HG03565 (cell line): ENCODE measurements at regions not wholly inside any gene's neighbourhood (a gene's known extent, or its start where the extent isn't known, plus 50 kb on each side); places are given as distances from the start of the nearest gene placed in this dataset.

Experiments
- ATAC-seq: cut with Tn5 transposase; IDR thresholded peaks from one replicate; pipeline ENCODE4 v1.9.1; 2021; ENCODE audit warnings: mild to moderate bottlenecking, moderate library complexity; ENCODE audit not compliant: unreplicated experiment

DNA sequence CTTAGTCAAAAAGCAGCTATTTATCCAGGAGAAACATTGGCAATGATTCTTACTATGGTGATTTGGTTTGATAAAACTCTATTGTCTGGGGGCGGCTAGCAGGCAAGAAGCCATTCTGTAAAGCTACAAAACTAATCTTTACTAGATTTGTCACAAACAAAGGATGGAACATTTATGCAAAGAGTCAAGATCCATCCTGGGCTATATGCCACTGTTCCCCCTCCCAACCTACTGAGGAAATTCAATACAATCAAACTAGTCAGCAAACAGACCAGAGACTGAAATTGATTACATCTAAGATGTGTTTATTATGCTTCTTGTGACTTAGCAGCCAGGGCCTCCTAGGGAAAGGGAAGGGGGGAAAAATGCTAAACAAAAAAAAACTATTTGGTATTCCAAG is 397.6 kb downstream of the GPAM start:
- ATAC-seq: no peak

GRCh38 chr10:111789821-111790220 is 393.7 kb downstream of the GPAM start:
- no peak for ATAC-seq

GRCh38 chr10:111801841-111802240 is 381.7 kb downstream of the GPAM start:
- no peak for ATAC-seq

DNA sequence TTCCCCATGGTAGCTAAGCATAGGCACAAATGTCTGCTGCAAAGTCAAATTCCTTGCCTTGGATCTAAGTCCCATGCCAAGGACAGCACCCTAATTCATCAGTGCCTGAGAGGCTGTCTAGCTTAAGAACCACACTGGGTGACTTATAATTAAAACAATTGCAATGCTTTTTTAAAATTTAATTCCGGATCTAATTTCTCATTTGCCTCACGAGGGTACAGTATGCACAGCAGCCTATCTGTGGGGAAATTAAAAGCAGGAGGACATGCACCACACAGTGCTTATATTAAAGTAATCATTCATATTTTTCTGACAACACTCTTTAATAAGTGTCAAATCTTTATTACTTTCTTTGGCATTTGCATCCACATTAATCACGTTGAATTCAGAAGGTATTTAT is 378.8 kb downstream of the GPAM start:
- ATAC-seq: no peak

- ATAC-seq: no peak
Measured at GRCh38 chr10:111811517-111811916, 372.0 kb downstream of the GPAM start.

DNA sequence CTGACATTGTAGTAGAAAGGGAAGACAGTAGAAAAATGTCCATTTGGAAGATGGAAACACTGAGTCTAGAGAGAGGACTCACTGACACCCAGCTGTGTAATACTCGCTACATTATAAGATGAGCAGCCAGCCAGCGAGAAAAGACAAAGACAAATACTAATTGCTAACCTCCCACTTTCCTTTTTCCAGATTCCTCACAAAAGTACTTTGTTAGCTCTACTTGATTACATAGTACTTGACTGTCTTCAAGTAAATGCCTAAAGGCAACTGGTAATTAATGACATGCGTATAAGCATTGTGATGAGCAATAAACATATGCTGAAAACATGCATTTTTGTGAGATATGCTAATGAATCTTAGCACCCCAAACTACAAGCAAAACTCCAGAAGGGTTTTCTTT is 363.1 kb downstream of the GPAM start:
- no peak for ATAC-seq

DNA sequence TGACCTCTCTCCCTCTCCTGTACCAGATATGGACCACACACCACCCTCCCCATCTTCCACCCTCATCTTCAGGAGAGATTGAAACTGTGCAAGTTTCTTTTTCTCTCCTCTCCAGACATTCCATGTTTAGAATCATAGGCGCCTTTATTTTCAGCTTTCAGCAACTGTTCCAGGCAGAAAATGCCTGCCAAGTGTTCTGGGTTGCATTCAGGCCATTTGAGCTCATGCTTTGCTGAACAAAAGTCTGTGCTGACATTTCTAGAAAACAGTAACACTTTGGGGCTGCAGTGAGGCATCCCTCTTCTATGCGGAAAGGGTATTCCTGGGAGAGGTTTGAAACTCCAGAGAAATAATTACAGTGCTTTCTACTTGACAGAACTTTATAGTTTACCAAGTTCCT is 361.7 kb downstream of the GPAM start:
- ATAC-seq: no peak

GRCh38 chr10:111822661-111823060 is 360.9 kb downstream of the GPAM start:
- no peak for ATAC-seq

DNA sequence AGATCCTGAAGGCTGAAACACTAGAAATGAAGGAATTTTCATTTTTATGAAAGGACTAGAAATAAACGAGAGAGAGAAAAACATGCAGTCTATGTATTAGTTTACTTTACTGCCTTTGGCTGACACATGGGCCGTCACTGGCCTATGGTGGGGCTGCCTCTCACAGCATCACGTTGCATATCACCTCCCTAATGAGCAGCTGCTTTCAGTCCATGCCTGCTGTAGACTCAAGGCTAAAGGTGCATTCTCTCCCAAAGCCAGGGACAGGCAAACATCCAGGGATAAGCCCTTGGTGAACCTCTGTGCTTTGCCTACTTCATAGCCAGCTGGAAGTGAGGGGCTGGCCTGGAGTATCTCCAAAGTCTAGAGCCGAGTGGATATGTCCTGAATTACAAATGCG is 359.4 kb downstream of the GPAM start:
- ATAC-seq: no peak

DNA sequence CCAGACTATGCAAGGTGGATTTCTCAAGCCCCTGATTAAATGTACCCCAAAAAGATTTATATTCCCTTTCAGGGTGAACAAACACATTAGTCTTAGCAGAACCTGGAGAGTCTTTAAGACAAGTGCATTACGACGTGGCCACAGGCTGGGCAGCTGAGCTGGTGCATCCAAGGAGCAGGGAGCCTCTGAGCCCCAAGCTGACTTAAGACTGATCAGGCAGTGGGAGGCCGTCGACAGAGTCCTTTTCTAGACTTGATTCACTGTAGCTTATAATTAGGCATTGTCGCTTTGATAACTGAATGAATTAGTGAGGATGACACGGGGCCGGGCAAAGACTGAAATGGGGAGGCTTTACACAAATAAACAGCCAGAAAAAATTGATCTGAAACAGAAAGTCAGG is 353.2 kb downstream of the GPAM start:
- ATAC-seq: no peak

- no peak for ATAC-seq
Measured at GRCh38 chr10:111831058-111831457, 352.5 kb downstream of the GPAM start.

DNA sequence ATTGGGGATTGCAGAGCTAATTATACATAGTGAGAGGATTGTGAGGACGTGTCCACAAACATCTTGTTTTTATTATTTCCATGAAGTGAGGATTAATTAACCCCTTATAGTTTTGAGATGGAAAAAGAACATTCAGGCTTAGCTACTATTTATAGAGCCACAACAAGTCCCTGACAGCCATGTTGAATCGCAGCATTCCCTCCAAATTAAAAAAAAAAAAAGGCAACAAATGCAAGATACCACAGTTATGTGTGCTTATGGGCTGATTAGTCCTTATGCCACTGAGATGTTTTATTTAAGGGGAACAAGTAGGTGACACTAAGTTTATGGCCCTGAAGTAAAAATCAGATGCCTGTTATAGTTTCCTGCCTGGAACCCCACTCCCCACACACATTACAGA is 350.3 kb downstream of the GPAM start:
- ATAC-seq: no peak

DNA sequence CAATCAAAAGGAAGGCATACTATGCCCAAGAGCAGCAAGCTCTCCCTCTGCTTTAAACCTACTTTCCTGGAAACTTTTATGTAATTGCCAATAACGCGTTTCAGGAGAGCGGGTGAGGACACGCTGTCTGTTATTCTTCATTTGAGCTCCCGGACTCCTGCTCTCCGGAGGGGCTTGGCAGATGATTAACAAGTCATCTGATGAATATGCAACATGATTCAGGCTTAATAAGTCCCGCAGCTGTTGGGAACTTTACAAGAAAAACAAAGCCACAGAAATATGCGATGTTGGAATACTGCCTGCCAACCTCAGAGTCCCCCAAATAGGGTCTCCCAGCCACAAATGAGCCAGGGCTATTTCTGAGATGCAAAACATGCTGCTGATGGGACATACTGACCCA is 348.0 kb downstream of the GPAM start:
- no peak for ATAC-seq

- ATAC-seq: no peak
Measured at GRCh38 chr10:111836064-111836463, 347.5 kb downstream of the GPAM start.

DNA sequence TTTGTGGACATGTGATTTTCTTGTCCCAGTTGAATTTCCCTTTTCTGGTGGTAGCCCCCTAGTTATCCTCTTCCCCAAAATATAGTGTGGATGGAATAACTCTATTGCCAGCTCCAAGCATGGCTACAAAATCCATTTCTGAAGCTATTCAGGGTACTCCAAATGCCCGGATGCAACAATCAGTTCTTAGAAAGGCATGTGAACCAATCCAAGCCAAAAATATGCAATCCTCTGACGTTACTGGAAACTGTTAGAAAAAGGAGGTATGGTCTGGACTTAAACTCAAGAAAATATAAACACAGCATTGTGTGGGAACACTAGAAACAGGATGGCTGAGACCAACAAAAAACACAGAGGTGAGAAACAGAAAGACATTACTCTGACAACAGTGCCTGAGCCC is 347.0 kb downstream of the GPAM start:
- ATAC-seq: no peak

DNA sequence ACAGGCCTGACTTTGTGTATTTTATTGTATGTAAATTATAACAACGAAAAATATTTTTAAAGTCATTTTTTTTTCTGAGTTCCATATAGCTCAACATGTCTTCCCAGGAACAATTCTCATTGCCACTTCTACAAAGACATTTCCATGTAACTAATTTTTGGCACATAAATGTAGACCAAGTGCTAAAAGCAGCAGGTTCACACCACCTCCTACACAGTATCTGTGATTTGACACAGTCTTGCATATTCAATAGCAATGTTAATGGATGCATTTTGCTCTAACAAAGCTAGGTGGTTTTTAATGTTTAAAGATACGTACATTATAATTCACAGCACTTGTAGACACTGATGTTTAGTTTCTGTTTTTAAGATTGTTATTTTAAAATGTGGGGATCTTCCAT is 346.5 kb downstream of the GPAM start:
- ATAC-seq: no peak

GRCh38 chr10:111837985-111838384 is 345.6 kb downstream of the GPAM start:
- ATAC-seq: no peak

DNA sequence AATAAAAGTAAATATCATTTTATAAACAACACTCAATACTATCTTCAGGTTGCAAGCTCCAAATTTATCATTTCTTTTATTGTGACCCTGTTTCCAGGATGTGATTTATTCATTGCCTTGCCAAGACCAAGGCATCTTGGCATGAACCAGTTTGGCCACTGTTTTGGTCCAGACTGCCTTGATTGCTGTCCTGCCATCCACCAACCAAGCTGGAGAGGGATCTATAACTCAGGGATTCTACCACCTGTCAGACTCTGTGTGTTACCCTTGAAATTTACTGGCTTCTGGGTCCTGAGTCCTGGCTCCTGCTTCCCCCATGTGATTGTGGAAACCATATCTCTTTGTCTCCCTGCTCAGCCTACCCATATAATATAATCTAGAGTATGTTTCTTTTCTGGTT is 343.0 kb downstream of the GPAM start:
- no peak for ATAC-seq

- no peak for ATAC-seq
Measured at GRCh38 chr10:111852801-111853200, 330.8 kb downstream of the GPAM start.

DNA sequence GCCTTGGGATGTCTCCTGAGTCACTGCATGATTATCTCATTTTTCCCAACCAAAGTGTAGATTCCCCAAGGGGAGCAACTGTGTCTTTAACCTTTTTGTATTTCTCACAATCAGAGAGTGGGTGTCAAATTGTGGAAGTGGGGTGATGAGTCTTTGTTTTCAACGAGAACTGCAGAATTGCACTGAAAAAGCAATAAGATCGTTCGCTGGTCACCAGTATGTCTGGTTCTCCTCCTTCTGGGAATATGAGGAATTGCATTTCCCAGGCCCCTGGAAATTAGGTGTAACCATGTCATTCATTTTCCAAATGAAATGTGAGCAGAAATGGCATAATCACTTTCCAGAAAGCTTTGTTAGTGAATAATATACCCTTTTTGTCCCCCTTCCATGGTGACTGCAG is 326.9 kb downstream of the GPAM start:
- no peak for ATAC-seq

DNA sequence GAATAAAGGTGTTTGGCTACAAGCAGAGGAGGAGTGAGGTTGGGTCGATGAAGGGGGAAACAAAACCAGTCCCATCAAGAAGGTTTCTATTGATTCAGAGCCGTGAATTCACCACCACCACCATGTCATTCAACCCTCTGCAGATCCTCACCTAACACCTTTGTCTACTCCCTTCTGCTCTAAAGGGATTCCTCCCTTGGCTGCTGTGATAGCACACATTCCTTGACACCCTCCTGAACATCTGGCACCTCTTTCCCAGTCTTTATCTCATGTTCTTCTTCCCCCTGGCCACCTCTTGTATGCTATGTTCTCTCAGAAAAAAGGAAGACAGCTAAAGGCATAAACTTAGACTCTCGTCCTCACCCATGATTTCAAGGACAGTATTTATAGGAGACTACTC is 318.0 kb downstream of the GPAM start:
- ATAC-seq: no peak

- ATAC-seq: no peak
Measured at GRCh38 chr10:111871458-111871857, 312.1 kb downstream of the GPAM start.

- no peak for ATAC-seq
Measured at GRCh38 chr10:111872591-111872990, 311.0 kb downstream of the GPAM start.

- no peak for ATAC-seq
Measured at GRCh38 chr10:111873041-111873440, 310.5 kb downstream of the GPAM start.
